Kidney (tissue), 13 donors: ENCODE measurements at regions not wholly inside any gene's neighbourhood (a gene's known extent, or its start where the extent isn't known, plus 50 kb on each side); places are given as distances from the start of the nearest gene placed in this dataset.
A peak's percentile ranks its signal among the peaks of the same experiment; 100 is the strongest.

ENCODE experiments used
- DNase-seq, 5 donors: peaks; one replicate each; pipeline ENCODE4 v3.0.0-alpha.2; 2013 to 2020
- FAIRE-seq: peaks from 2 replicates; lab custom pipeline; 2012; peaks lifted over from hg19 to GRCh38; lab: Jason Lieb, UNC
- H3K27ac ChIP-seq, 2 donors: one replicate each; pipeline ENCODE4 v1.7.0; 2013; ENCODE audit warnings: low read depth in 2 of 2, low read length in 2 of 2, inconsistent platforms in 1 of 2
- H3K27me3 ChIP-seq: one replicate; pipeline ENCODE4 v1.7.1; 2013; ENCODE audit warnings: low read length, inconsistent platforms; ENCODE audit not compliant: control insufficient read depth, insufficient read depth
- H3K36me3 ChIP-seq, 3 donors: one replicate each; pipeline versions ENCODE4 v1.7.0 to v1.7.1; 2013; ENCODE audit warnings: low read length in 3 of 3, control low read depth in 1 of 3, inconsistent platforms in 1 of 3; ENCODE audit not compliant: insufficient read depth in 3 of 3, control insufficient read depth in 2 of 3
- H3K4me1 ChIP-seq, 3 donors: one replicate each; pipeline versions ENCODE4 v1.7.0 to v1.7.1; 2013; ENCODE audit warnings: low read length in 3 of 3, inconsistent platforms in 1 of 3, low read depth in 1 of 3; ENCODE audit not compliant: control insufficient read depth in 2 of 3, insufficient read depth in 2 of 3
- H3K4me3 ChIP-seq, 3 donors: one replicate each; pipeline versions ENCODE4 v1.7.0 to v1.8.1; 2013; ENCODE audit warnings: low read length in 3 of 3, control low read depth in 1 of 3, inconsistent platforms in 1 of 3
- H3K9ac ChIP-seq, 3 donors: one replicate each; pipeline versions ENCODE4 v1.7.0 to v1.7.1; 2013; ENCODE audit warnings: low read length in 3 of 3, control low read depth in 1 of 3, inconsistent platforms in 1 of 3
- H3K9me3 ChIP-seq, 3 donors: one replicate each; pipeline versions ENCODE4 v1.7.0 to v1.7.1; 2013; ENCODE audit warnings: low read length in 3 of 3, control low read depth in 1 of 3, inconsistent platforms in 1 of 3; ENCODE audit not compliant: control insufficient read depth in 2 of 3, insufficient read depth in 1 of 3
- intact Hi-C: fragments of 100-400 bp; cut with DNase I; formaldehyde crosslinking; loops from one replicate; pipeline ENCODE4 v1.11.1; 2022
- TF ChIP-seq, protein P1 (sequence below): IDR thresholded peaks from 3 replicates; pipeline ENCODE4 v1.5.1; 2012; ENCODE audit warnings: mild to moderate bottlenecking, moderate library complexity, borderline replicate concordance; ENCODE audit not compliant: insufficient read depth; ENCODE audit errors: extremely low read depth
- donor health status: control.
- donor health status: control.
- donor health status: control.
- donor health status: control.
- donor health status: control.
- donor health status: DM: yes; HTN: yes; CAD: no.
- donor health status: Normal renal cell carcinoma (clear cell type).

DNA sequence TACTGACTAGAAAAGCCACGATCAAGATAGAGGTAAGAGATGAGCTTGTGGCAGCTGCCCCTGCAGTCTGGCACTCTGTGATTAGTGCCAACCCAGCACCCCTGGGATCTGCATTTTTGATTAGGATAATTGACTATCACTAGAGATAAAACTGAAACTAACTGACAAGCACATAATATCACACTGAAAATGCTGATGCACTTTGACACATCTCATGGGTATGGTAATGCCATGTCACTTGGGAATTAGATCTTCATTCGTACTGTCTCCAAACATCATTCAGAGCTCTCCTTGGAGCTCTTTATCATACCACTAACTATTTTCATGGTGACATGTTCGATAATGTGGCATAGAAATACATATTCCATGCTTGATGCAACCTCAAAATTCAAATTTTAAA lies 612.9 kb upstream of the BTBD3 start:
- H3K9ac ChIP-seq, result no peak overlapping the region
- H3K4me1 ChIP-seq, result no peaks in the 10 kb centered on the region
- no peak overlapping the region for H3K4me3 ChIP-seq
- FAIRE-seq (no peak), DNase-seq (no peak)
- H3K27ac ChIP-seq, result no peak overlapping the region
- TF ChIP-seq, protein P1, sequence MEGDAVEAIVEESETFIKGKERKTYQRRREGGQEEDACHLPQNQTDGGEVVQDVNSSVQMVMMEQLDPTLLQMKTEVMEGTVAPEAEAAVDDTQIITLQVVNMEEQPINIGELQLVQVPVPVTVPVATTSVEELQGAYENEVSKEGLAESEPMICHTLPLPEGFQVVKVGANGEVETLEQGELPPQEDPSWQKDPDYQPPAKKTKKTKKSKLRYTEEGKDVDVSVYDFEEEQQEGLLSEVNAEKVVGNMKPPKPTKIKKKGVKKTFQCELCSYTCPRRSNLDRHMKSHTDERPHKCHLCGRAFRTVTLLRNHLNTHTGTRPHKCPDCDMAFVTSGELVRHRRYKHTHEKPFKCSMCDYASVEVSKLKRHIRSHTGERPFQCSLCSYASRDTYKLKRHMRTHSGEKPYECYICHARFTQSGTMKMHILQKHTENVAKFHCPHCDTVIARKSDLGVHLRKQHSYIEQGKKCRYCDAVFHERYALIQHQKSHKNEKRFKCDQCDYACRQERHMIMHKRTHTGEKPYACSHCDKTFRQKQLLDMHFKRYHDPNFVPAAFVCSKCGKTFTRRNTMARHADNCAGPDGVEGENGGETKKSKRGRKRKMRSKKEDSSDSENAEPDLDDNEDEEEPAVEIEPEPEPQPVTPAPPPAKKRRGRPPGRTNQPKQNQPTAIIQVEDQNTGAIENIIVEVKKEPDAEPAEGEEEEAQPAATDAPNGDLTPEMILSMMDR, result no peak
- H3K36me3 ChIP-seq, result no peaks in the 10 kb centered on the region
- no peaks in the 10 kb centered on the region for H3K27me3 ChIP-seq
- intact Hi-C loops, result no loop called here
- no peaks in the 10 kb centered on the region for H3K9me3 ChIP-seq

DNA sequence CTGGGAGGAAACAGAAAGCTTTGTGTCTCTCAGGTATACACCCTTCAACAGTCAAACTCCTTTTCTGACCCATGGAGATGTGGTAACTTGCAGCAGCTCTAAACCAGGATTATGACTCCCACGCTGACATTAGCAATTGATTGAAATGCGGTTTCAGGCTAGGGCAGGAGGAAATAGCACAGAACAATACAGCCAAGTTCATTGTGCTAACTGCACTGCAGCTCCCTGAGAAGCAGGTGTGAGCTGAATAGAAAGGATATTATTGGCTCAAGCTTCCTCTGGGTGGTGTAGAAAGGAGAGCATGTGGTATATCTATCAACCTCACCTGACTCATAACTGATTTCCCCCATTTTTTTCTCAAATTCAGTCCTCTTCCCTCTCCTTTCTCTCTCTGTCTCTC lies 612.3 kb upstream of the BTBD3 start:
- Histone ChIP-seq H3K4me1 (no peaks in the 10 kb centered on the region), H3K4me3 (no peak overlapping the region), H3K9ac (no peak overlapping the region), H3K36me3 (no peaks in the 10 kb centered on the region), H3K27me3 (no peaks in the 10 kb centered on the region), H3K9me3 (no peaks in the 10 kb centered on the region), H3K27ac (no peak overlapping the region)
- TF ChIP-seq, protein P1, result no peak
- FAIRE-seq (no peak), DNase-seq (peak in 1 of 5 donors; percentile 7)
- intact Hi-C loops, result no loop called here

DNA sequence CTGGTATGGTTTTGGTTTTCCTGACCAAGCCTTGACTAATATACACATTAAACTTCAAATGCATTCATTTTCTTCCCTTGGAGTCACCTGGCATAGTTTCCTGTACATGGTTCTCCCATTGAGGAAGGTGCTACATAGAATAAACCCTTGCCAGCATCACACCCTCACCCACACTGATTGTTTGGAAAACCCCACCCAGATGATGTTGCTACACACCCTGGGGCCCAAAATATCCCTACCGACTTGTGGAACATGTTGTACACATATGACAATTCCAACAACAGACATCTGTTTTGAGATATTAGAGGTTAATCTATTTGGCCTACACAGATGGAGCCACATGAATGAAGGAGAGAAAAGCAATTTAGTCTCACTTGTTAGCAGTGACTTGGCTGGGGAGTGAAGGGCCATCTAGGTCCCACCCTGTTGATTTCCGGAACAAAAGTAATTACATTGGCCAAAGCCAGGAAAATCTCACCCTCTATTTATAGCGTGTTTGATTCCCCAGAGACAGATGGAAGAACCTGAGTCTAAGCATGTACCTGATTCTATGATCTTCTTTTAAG lies 606.0 kb upstream of the BTBD3 start:
- H3K4me3 ChIP-seq, result no peak overlapping the region
- no peaks in the 10 kb centered on the region for H3K27me3 ChIP-seq
- H3K36me3 ChIP-seq, result no peaks in the 10 kb centered on the region
- H3K4me1 ChIP-seq, result peaks cover 0 to 6% (median 0%) of the 10 kb centered on the region in 3 donors
- H3K9ac ChIP-seq, result no peak overlapping the region
- intact Hi-C loops, result no loop called here
- H3K9me3 ChIP-seq, result no peaks in the 10 kb centered on the region
- DNase-seq (no peak), FAIRE-seq (no peak)
- TF ChIP-seq, protein P1, result no peak
- H3K27ac ChIP-seq, result no peak overlapping the region

DNA sequence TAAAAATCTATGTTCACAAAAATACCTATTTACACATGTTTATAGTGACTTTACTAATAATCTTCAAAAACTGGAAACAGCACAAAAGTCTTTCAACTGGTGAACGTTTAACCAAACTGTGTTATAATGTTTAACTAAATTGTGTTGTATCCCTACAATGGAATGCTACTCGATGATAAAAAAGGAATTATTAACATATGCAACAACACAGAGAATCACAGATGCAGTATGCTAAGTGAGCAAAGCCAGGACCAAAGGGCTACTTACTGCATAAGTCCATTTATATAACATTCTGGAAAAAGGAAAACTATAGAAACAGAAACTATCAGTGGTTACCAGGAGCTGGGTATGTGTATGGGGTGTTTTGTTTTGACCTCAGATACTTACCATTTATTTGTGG lies 602.2 kb upstream of the BTBD3 start:
- FAIRE-seq (peak; percentile 79), DNase-seq (no peak)
- TF ChIP-seq, protein P1, result no peak
- Histone ChIP-seq H3K9ac (no peak overlapping the region), H3K4me1 (peaks cover 0 to 6% (median 0%) of the 10 kb centered on the region in 3 donors), H3K4me3 (peak overlapping the region in 1 of 3 donors; percentile 3), H3K36me3 (no peaks in the 10 kb centered on the region), H3K9me3 (no peaks in the 10 kb centered on the region), H3K27ac (no peak overlapping the region), H3K27me3 (no peaks in the 10 kb centered on the region)
- intact Hi-C loops, result no loop called here
